ENCODE measurements at regions not wholly inside any gene's neighbourhood (a gene's known extent, or its start where the extent isn't known, plus 50 kb on each side); places are given as distances from the start of the nearest gene placed in this dataset.

DNA sequence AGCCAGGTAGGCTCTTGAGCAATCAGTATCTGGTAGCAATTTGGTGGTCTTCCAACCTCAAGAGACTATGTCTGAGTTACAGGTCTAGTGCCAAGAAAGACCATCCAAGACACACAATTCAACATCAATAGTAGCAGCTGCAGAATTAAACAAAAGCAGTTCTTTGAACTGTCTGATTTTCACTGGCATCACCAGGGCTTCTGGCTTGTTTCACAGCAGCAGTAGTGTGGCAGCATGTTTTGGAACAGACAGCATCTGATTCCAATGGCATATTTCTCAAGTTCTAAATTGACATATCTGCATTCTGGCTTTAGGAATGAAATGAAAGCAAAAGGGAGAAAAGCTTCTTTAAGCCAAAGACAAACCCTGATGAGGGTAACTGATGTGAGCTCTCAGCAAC lies 334.7 kb upstream of the PRMT6 start:
- TF ChIP-seq, protein P1, sequence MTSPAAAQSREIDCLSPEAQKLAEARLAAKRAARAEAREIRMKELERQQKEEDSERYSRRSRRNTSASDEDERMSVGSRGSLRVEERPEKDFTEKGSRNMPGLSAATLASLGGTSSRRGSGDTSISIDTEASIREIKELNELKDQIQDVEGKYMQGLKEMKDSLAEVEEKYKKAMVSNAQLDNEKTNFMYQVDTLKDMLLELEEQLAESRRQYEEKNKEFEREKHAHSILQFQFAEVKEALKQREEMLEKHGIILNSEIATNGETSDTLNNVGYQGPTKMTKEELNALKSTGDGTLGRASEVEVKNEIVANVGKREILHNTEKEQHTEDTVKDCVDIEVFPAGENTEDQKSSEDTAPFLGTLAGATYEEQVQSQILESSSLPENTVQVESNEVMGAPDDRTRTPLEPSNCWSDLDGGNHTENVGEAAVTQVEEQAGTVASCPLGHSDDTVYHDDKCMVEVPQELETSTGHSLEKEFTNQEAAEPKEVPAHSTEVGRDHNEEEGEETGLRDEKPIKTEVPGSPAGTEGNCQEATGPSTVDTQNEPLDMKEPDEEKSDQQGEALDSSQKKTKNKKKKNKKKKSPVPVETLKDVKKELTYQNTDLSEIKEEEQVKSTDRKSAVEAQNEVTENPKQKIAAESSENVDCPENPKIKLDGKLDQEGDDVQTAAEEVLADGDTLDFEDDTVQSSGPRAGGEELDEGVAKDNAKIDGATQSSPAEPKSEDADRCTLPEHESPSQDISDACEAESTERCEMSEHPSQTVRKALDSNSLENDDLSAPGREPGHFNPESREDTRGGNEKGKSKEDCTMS (CRISPR knock-in tag; conservative IDR thresholded peaks at IDR 0.05), result no peak
- TF ChIP-seq ZFYVE20 (CRISPR knock-in tag; IDR thresholded peaks at IDR 0.05; ENCODE audit: borderline replicate concordance, low read depth) (no peak), ZFP37 (CRISPR knock-in tag; IDR thresholded peaks at IDR 0.05; ENCODE audit: borderline replicate concordance) (no peak), ERF (CRISPR knock-in tag; IDR thresholded peaks at IDR 0.05) (no peak), JUND (CRISPR knock-in tag; IDR thresholded peaks at IDR 0.05) (no peak), CREB1 (IDR thresholded peaks at IDR 0.05) (no peak), CREB1 (CRISPR knock-in tag; IDR thresholded peaks at IDR 0.05) (no peak), TCF12 (IDR thresholded peaks at IDR 0.05) (no peak), TCF12 (CRISPR knock-in tag; IDR thresholded peaks at IDR 0.05) (no peak)
- TF ChIP-seq, protein P2, sequence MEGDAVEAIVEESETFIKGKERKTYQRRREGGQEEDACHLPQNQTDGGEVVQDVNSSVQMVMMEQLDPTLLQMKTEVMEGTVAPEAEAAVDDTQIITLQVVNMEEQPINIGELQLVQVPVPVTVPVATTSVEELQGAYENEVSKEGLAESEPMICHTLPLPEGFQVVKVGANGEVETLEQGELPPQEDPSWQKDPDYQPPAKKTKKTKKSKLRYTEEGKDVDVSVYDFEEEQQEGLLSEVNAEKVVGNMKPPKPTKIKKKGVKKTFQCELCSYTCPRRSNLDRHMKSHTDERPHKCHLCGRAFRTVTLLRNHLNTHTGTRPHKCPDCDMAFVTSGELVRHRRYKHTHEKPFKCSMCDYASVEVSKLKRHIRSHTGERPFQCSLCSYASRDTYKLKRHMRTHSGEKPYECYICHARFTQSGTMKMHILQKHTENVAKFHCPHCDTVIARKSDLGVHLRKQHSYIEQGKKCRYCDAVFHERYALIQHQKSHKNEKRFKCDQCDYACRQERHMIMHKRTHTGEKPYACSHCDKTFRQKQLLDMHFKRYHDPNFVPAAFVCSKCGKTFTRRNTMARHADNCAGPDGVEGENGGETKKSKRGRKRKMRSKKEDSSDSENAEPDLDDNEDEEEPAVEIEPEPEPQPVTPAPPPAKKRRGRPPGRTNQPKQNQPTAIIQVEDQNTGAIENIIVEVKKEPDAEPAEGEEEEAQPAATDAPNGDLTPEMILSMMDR (CRISPR knock-in tag; IDR thresholded peaks at IDR 0.05), result no peak
